NK-92 treated with Interleukin-12 subunit alpha and Interleukin-12 subunit beta, amount 100 ng/mL, for 24 hours (cell line): ENCODE measurements at regions not wholly inside any gene's neighbourhood (a gene's known extent, or its start where the extent isn't known, plus 50 kb on each side); places are given as distances from the start of the nearest gene placed in this dataset.

Experiments
- DNase-seq: peaks from one replicate; lab custom pipeline; 2025; lab: John Stamatoyannopoulos, UW

DNA sequence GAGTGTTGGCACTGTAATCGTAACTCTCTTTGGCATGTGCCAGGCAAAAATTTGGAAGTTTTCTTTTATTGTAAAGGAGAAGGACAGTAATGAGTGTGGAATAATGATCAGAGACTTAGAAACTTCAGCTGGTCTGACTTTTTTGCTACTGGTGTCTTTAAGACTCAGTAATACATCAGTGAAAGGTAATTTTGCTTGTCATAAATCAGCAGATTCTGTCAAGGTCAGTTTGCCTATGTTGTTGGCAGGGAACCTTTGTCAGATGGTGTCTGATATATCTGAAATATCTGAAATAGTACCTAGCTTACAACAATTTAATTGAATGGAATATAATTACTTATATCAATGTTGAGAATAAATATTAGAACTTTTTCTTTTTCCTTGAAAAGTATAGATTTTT is 516.9 kb downstream of the LRFN5 start:
- no peak for DNase-seq

DNA sequence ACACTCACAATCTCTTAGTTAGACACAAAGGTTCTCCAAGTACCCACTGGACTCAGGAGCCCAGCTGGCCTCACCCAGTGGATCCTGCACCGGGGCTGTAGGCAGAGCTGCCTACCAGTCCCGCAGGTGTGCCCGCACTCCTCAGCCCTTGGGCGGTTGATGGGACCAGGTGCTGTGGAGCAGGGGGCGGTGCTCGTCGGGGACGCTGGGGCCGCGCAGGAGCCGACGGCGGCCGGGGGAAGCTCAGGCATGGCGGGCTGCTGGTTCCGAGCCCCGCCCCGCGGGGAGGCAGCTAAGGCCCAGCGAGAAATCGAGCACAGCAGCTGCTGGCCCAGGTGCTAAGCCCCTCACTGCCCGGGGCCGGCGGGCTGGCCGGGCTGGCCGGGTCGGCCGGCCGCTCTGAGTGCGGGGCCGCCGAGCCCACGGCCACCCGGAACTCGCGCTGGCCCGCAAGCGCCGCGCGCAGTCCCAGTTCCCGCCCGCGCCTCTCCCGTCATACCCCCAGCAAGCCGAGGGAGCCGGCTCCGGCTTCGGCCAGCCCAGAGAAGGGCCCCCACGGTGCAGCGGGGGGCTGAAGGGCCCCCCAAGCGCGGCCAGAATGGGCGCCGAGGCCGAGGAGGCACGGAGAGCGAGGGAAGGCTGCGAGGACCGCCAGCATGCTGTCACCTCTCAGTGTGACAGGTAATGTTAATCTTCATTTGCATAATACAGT is 506.8 kb downstream of the LRFN5 start:
- DNase-seq = no peak

DNA sequence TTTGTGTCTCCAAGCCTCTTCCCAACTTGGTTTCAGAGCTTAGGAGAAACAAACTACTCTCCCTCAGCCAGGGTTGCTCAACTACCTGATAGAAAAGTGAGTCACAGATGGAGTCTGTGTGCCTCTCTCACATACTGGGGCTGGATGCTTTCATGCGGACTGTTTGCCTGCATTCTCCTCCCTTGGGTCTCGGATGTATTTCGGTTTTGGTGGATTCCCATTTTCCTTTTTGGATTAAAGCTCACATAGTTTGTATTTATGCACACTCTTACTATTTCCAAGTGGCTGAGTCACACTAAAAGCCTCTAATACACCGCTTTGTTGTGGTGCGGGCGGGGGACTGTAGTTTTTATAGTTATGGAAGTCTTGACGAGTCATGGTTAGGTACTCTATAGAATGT is 505.4 kb downstream of the LRFN5 start:
- DNase-seq = no peak

DNA sequence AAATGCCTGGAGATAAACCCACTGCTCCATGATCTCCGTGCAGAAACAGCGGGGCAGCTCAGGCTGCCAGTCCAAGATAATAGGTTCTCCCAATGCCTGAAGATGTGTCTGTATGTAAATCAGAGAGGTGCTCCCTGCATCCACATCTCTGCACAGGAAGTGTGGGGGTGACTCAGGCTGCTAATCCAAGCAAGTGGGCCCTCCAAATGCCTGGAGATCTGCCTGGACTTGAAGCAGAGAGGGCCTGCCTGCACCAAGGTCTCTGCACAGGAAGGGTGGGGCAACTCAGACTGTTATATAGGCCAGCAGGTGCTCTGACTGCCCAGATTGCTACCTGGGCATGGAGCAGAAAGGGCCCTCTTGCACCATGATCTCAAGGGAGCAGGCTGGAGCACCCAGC is 504.7 kb downstream of the LRFN5 start:
- DNase-seq = no peak

DNA sequence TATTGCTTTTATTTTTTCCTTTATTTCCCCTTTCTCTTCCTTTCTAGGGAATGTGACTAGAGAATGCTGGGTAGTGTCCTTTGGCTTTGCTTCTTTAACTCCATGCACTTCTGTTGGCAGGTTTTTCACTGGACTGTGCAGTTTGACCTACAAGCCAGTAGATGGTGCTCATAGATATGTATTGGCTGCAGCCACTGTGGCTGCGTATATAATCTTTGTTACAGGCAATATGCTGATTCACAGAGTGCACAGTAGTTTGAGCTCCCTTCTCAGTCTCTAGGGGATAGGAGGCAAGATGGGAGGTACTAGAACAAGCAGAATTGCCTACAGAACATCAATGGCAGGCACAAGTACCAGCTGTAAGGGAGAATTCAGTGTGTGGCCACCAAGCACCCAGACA is 503.5 kb downstream of the LRFN5 start:
- no peak for DNase-seq

DNA sequence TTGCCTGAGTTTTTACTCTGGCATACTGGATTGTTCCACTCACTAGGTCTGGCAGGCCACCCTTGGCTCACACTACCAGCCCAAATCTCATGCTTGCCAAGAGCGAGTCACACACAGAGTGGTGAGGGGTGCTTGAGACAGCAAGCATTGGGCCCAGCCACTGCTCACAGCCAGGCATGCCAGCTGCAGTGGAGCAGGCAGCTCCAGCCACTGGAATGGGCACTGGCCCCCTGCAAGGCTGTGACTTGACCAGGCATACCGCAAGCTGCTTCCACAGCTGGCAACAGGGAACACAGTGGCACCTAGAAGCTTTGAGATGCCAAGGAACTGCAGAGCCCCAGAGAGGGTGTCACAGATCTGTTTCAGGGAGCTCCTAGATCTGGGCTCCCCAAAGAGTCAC is 488.5 kb downstream of the LRFN5 start:
- no peak for DNase-seq

DNA sequence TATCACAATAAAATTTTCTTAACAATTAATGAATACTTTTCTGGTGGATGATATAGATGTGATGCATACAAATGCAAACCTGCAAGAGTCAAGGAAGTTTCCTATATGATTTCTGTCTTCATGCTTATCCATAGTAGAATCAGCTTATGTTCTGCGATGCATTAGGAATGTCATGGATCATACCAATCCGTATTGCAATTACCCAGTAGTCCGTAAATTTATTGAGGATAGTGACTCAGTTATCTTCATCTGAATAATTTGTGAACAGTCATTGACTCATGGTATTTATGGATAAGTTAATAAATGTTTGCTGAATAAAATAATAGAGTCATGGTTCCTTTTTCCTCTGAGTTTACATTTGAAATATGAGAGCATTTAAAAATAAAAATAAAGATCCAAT is 483.4 kb downstream of the LRFN5 start:
- no peak for DNase-seq

DNA sequence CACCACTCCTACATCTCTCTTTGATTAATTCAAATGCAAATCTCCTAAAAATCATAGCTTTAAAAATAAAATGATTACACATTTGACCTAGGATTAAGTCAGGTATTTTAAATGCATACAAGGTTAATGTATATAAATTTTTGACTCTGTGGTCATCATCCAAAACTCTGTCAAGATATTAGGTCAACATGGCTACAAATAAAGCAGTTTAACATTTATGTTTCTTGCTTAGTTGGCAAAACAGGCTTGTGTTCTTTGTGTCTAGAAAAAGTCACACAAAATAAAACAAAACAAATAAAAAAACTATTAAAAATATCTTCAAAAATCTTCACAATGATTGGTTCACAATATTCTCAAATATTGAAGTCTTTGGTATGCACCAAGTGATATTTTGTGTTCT is 473.2 kb downstream of the LRFN5 start:
- no peak for DNase-seq

DNA sequence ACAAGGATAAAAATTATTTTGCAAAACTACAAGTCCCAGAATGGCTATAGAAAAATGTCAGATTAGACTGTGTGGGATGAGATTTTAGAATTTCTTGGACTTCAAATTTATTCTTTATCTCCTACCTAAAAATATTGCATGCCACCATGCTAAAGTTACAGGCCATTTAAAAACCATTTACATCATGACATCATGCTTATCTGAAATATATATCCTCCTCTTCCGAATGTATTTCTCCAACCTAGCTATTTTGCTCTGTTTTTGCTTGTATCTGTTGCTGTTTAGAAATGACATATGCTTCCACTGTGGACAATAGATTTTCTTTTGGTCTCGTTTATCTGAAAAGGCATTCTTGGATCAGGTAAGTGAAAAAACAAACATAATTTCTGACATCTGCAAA is 471.7 kb downstream of the LRFN5 start:
- DNase-seq = no peak

DNA sequence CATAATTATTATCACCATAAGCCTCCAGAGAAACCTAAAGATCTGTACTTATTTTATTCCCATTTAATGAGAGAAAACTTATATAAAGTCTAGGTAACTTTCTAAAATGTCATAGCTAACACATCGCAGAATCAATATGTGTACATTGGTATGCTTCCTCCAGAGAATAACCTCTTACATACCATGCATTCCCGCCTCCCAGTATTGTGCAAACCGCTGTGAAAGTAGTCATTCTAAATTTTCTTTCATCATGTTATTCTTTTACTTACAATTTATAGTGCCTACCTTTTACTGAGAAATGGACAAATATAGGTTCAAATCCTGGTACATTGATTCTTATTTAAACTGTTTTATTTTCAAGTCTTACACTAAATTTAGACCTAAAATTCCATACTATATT is 463.4 kb downstream of the LRFN5 start:
- DNase-seq = no peak

DNA sequence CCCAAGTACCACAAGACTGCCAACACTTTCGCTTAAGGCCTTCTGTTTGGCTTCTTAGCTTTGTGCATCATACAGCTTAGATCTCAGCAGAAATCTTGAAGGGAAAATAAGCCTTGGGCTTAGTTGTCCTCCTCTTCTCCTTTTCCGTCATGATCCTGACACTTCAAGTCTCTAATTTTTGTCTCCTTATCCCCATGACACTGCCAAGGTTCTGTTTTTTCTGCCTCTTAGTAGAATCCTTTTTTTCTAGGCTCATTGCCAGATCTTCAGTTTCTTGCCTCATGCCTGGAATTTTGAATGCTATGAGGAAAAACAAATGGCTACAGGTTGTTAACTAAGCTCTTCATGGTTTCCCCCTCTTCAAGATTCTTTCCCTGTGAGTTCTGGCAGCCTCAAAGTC is 450.4 kb downstream of the LRFN5 start:
- DNase-seq = no peak

DNA sequence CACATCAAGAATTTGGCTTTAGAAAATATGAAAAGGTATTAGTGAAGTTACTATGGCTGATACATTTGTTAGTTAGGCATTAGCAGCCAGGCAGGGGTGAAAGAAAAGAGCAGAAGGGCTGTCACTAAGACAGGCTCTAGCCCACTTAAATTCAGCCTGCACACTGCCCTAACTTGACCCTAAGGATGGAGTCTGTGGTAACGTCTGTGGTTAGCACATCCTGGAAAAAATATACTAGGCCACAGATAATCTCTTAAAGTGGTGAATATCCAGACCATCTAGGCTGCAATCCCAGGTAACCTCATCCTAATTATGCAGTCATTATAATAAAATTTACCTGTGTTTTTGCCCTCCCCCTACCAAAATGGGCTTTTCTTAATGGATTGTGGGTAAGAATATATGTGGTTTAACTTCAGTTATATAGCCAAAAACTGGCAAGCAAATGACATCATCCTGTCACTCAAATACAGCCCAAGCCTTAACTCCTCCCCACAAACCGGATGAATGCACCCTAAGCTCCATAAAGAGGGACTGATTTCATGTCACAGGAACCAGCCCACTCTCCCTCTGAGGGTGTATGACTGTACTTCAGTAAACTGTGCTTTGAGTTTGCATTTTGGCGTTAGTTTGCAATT is 440.9 kb downstream of the LRFN5 start:
- DNase-seq = no peak

DNA sequence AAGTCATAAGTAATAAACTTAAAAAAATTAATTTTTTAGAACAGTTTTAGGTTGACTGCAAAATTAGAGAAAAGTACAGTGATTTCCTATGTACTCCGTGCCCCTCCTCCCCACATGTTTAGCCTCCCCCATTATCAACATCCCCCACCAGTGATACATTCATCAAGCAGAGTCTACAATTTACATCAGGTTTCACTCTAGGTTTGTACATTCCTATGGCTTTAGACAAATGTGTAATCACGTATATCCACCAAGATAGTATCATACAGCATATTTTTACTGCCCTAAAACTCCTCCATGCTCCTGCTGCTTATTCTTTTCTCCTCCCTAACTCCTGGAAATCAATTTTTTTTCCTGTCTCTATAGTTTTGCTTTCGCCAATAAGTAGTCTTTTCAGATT is 438.7 kb downstream of the LRFN5 start:
- no peak for DNase-seq

DNA sequence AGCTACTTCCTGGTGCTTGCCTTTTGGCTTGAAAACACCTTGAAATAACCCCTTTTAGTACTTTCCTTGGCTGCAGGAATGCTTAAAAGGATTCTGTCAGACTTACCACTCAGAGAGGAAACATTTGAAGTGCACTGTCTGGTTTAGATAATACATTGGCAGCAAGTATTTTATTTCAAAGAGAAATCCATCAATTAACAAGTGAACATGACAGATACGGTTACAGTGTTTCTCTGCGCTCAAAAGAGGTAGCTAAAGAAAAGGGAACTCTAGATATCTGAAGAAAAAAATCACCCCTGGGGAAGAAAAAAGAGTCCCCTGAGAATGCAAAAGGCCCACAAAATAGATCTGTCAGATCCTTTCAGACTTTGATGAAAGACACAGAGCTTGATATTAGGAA is 421.9 kb downstream of the LRFN5 start:
- DNase-seq = no peak

DNA sequence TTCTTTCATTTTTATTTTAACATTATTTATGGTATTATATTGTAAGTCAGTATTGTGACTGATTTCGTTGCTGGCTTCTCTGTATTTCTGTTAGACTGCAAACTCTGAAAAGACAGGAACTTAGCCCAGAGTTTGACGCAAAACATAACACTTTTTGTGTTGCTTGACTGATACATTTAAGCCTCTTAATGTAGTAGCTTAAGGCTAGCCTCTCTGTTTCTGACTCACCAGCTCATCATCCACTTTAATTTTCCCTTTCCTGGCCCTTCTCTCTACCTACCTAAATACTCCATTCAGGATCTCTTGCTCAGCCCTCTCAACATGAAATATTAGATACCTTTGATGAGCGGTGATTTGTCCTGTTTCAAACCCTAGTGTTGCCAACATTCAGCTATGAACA is 420.6 kb downstream of the LRFN5 start:
- no peak for DNase-seq

DNA sequence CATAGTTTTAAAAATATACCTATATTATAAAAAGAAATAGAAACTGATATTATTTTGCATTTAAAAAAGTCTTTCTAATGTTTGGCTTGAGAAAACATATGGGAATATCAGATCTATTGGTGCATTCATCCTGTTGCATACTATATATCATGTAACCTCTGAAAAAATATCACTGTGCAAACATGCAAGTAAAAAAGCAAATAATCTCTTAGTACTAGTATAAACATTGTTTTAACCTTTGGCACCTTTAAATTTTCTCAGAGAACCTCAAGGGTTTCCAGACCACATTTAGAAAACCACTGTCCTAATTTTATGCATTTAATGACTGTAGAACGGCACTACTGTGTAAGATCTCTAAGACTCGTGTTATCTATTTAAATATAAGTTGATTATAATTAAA is 416.8 kb downstream of the LRFN5 start:
- DNase-seq = no peak

DNA sequence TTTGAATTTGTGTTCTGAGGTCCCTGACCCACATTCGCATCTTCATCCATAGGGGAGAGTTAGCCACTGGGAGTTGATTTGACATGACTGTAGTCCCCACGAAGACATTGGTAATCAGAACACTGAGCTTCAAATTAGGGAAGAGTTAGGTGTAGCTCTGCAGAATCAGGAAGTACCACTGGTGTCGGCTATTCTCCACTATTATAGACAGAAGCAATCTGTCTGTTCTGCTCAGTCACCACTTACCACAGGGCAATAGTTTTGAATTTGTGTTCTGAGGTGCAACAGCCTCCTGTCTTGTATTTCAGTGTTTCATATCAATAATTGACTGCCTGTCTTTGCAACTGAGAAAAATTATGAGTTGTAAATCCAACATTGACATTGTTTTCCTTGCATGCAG is 407.6 kb downstream of the LRFN5 start:
- no peak for DNase-seq

DNA sequence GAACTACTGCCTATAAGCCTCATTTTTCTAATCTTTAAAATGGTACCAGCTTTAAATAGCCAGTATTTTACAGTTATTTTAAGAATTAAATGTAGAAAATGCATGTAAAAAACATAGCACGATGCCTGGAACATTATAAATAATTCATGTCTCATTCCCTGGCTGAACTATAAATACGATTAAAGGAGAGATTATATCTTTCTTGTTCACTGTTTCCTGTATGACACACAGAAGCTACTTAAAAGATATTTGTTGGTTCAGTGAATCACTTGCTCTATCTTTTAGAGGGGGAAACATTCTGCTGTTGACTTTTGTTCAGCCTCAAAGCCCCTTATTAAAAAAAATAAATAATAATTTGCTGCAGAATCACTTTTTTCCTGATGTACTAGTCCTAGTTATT is 406.9 kb downstream of the LRFN5 start:
- DNase-seq = no peak

DNA sequence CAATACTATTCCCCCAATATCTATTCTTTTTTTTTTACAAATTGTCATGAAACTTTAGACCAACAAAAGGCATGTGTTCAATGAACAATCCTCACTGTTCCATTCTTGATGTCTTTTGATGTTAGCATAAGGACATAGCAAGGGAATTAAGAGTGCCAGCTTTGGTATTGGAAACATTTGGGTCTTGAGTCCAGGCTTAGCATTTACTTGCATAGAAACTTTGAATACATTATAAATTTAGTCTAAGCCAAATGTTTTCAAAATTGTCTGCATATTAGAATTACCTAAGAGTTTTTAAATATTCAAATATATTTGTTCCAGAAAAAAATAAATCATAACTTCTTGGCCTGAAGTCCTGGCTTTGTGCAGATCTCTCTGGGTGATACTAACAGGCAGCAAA is 406.5 kb downstream of the LRFN5 start:
- DNase-seq = no peak

DNA sequence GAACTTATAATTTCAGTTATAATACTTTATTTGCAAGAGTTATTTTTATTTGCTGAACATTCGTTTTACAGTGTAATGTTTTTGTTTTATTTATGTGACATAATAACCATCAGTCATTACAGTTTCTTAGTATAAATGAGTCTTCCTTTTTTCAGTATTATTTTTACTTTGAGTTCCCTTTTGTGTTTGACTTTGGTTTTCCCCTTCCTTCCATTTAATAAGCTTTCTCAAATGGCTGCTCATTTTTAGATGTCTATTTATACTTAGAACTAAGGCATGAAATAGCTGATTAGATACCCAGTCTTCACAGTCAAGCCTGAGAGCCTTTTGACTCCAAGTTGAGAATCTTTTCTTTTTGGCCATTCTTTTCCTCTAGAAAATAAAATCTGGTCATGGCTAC is 404.5 kb downstream of the LRFN5 start:
- no peak for DNase-seq

DNA sequence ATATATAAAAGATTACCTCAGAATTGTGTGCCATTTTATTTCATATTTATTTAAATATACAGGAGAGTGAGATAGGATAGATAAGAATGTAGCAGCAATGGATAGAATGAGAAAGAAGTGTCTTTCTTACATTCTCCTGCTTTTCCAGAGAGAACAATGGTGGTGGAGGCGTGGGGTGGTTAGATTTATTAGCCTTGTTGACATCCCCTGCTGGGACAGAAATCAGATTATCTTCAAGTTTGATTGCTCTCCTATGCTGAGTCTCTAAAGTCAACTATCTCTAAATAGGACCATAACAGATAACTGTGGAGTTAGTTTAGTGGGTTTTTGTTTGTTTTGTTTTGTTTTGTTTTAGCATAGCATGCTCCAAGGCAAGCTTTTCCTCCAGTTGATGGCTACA is 397.6 kb downstream of the LRFN5 start:
- DNase-seq = no peak

DNA sequence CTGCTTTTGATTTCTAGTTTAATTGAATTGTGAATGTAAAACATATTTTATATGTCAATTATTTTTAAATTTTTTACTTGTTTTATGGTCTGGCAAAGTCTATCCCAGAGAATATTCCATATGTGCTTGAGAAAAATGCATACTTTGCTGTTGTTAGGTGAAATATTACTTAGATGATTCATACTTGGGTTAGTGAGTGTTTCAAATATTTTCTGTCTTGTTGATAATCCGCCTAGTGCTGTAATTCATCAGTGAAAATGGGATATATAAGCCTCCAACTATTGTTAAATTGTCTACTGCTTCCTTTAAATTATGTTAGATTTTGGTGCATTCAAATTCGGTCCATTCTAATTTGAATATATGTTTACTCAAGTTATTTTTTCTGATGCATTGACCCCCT is 395.5 kb downstream of the LRFN5 start:
- no peak for DNase-seq

DNA sequence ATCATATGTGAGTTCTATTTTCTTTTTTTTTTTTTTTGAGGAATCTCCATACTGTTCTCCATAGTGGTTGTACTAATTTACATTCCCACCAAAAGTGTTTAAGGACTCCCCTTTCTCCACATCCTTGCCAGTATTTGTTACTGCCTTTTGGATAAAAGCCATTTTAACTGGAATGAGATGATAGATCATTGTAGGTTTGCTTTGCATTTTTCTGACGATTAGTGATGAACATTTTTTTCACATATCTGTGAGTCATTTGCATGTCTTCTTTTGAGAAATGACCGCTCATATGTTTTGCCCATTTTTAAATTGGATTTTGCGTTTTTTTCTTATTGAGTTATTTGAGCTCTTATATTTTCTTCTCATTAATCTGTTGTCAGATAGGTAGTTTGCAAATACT is 394.8 kb downstream of the LRFN5 start:
- DNase-seq = no peak

DNA sequence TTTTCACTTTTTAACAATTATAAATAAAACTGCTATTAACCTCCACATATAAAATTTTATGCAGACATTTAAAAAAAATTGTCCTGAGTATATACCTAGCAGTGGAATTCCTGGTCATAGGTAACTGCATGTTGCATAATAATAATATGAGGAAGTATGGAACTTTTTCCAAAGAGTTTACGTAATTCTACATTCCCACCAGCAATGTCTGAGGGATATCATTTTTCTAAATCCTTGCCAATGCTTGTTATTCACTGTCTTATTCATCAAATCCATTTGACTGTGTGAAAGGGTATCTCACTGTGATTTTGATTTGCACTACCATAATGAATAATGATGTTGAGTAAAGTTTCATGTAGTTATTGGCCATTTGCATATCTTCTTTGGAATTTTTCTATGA is 393.8 kb downstream of the LRFN5 start:
- DNase-seq = no peak
